GM21717 (cell line): ENCODE measurements at regions not wholly inside any gene's neighbourhood (a gene's known extent, or its start where the extent isn't known, plus 50 kb on each side); places are given as distances from the start of the nearest gene placed in this dataset.

Experiments used
- ATAC-seq: cut with Tn5 transposase; IDR thresholded peaks from one replicate; pipeline ENCODE4 v1.9.1; 2021; ENCODE audit warnings: mild to moderate bottlenecking, moderate library complexity; ENCODE audit not compliant: unreplicated experiment

GRCh38 chr14:51145246-51145645 lies 50.3 kb upstream of the TRIM9 start:
- no peak for ATAC-seq

DNA sequence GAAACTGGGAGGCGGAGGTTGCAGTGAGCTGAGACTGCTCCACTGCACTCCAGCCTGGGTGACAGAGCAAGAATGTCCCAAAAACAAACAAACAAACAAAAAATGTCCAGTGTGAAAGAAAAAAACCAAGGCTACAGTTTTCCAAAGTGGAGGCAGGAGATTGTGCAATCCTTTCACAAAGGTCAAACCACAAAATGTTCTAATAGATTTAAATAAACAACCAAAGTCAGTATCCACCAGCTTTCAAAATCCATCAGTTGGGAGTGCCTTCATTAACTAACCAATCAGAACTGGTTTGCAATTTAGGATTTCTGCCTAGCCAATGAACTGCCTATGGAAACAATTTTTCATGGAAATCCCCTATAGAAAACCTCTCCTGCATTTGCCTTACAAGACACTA lies 52.3 kb upstream of the TRIM9 start:
- no peak for ATAC-seq

DNA sequence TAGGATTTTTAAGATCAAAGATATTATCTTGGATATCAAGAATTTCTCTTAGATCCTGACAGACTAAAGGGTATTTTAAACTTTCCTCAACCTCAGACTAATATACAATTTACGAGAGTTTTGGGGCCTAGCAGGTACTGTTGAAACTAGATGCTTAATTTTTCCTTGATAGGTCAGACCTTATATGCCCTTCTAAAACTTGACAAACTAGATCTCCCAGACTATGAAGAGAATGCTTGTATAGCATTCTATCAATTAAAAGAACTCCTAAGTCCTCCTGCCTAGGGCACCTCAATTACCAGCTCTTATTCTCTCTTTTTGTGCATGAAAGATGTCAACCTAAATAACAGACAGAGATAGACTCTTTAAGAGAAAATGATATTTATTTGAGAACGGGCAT lies 60.4 kb upstream of the TRIM9 start:
- no peak for ATAC-seq

DNA sequence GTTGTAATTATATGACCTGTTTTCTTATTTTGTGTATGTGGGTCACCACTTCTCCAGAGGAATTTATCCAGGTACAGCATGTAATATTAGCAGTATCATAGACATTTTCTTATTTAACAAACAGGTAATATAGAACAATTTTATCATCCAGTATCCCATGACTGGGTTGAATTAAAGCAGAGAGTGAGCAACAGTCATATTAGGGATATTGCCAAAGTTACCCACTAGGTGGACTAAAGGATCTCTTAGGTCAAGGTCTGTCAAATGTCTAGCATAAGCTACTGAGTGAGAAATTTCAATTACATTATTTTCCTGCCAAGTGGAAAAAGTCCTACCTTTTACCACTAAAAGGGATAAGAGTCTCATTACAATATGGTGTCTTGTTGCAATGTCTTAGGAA lies 62.1 kb upstream of the TRIM9 start:
- ATAC-seq: no peak

- no peak for ATAC-seq
Observed at GRCh38 chr14:51160871-51161270, 66.0 kb upstream of the TRIM9 start.

DNA sequence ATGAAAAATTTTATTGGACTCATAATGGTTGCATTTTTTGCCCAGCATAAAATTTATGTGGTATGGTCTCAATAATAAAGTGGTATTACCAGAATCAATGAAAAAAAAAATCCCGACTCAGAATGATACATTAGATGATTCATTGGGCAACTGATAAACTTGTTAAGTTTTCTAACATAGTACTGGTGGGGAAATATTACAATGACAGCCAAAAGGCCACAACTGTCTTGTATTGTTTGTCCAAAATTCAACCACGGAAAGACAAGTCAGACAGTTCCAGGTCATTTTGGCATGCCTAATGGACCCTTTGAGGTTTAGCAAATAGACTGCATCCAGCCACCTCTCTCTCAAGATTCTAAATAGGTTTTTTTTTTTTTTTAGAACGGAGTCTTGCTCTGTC lies 70.5 kb upstream of the TRIM9 start:
- no peak for ATAC-seq

- ATAC-seq: no peak
Observed at GRCh38 chr14:51167587-51168214, 72.3 kb upstream of the TMX1 start.

DNA sequence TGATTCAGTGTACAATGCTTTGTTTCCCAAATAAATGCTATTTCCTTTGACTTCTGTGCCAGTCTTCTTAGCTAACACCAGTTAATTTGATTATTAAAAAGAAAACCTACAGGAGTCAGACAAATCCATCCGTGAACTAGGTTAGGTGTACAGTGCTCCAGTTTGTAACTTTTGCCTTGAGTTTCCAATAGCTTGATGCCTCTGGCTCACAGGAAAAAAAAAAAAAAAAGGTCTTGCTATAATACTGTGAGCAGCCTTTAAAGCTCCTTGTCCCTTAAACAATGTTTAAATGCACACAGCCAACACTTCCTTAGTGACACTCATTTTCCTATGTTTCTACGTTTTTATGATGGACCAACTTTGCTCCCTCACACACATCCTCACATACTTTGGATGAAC lies 71.8 kb upstream of the TMX1 start:
- ATAC-seq: no peak

- no peak for ATAC-seq
Observed at GRCh38 chr14:51173863-51174262, 66.2 kb upstream of the TMX1 start.

DNA sequence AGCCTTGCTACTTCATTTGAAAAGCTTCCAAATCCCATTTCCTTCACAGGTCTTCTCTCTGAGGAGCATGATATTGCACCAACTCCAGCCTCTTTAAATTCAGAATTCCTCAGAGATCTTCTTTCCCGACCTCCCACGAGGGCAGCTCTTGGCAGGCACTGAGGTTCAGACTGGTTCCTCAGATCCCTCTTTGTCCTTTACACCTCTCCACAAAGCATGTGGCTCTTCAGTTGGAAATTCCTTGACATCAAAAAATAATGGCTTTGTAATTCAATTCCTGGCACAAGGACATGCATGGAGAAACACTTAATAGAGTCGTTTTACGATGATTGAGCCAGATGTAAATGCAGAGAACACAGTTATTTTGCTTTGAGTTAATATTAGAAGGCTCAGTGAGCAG lies 63.2 kb upstream of the TMX1 start:
- no peak for ATAC-seq

DNA sequence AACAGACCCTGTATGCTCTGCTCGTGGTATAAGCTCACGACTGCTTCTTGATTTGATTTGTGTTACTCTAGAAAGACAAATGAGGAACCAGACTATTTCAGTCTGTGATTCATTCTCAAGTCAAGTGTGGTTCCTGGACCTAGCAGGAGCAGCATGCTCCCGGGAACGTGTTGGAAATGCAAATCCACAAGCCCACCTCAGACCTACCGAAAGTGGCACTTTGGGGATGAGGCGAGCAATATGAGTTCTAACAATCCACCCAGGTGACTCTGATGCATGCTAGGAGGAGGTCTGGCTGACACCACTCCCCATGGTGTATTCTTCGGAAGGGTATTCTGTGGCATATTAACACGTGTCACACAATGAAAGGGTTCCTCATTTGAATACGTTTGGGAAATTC lies 59.5 kb upstream of the TMX1 start:
- ATAC-seq: peak; percentile 76

- ATAC-seq: no peak
Observed at GRCh38 chr14:51182131-51182565, 57.9 kb upstream of the TMX1 start.

GRCh38 chr14:51185180-51185579 lies 54.9 kb upstream of the TMX1 start:
- no peak for ATAC-seq

DNA sequence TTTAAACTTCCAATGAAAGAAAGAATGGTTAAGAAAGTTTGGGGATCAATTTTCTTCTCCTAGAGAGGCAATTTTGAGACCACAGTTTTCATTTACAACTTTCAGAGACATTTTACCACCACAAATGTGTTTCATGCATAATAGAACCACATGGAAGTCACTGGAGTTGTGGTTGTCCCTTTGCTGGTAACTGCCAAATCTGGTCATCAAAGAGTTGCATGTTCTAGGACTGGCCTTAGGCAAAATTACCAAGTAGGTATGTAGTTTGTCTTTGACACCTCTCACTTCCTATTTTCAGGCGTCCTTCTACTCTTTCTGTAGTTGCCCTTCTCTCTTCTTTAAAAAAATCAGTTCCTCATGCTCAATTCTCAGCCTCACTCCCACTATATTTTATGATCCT lies 54.3 kb upstream of the TMX1 start:
- peak; percentile 81 for ATAC-seq

GRCh38 chr14:51188566-51189185 lies 51.4 kb upstream of the TMX1 start:
- no peak for ATAC-seq

GRCh38 chr14:51189600-51190376 lies 50.3 kb upstream of the TMX1 start:
- ATAC-seq: no peak
